GM23248 (cell line): ENCODE measurements at regions not wholly inside any gene's neighbourhood (a gene's known extent, or its start where the extent isn't known, plus 50 kb on each side); places are given as distances from the start of the nearest gene placed in this dataset.

ENCODE experiments used
- DNase-seq: peaks from one replicate; pipeline ENCODE4 v3.0.0-alpha.2; 2015
- H2AFZ ChIP-seq: fragments of 200-600 bp; sonication (generic); 2 replicates; pipeline ENCODE4 v1.6.1; 2016; ENCODE audit warnings: antibody characterized with exemption
- H3F3A ChIP-seq: fragments of 200-600 bp; sonication (generic); 2 replicates; pipeline ENCODE4 v1.6.1; 2016; ENCODE audit warnings: mild to moderate bottlenecking, antibody characterized with exemption, mixed run types; ENCODE audit not compliant: insufficient read depth
- H3K27ac ChIP-seq: fragments of 200-600 bp; sonication (generic); 2 replicates; pipeline ENCODE4 v1.5.1; 2016; ENCODE audit warnings: mild to moderate bottlenecking
- H3K27me3 ChIP-seq: fragments of 200-600 bp; sonication (generic); replicated peaks from 2 replicates; pipeline ENCODE4 v1.6.1; 2016; ENCODE audit warnings: mild to moderate bottlenecking; ENCODE audit not compliant: insufficient read depth
- H3K36me3 ChIP-seq: fragments of 200-600 bp; sonication (generic); 2 replicates; pipeline ENCODE4 v1.6.1; 2016; ENCODE audit warnings: low read depth, mild to moderate bottlenecking
- H3K4me1 ChIP-seq: fragments of 200-600 bp; sonication (generic); 2 replicates; pipeline ENCODE4 v1.6.1; 2016; ENCODE audit warnings: mild to moderate bottlenecking; ENCODE audit not compliant: insufficient read depth
- H3K4me2 ChIP-seq: fragments of 200-600 bp; sonication (generic); one replicate; pipeline ENCODE4 v1.6.1; 2016; ENCODE audit warnings: mild to moderate bottlenecking; ENCODE audit not compliant: unreplicated experiment
- H3K4me3 ChIP-seq: fragments of 200-600 bp; sonication (generic); 2 replicates; pipeline ENCODE4 v1.5.1; 2016; ENCODE audit warnings: mild to moderate bottlenecking
- H3K79me2 ChIP-seq: fragments of 200-600 bp; sonication (generic); 2 replicates; pipeline ENCODE4 v1.6.1; 2016; ENCODE audit warnings: mild to moderate bottlenecking; ENCODE audit not compliant: insufficient read depth
- H3K9ac ChIP-seq: fragments of 200-600 bp; sonication (generic); 2 replicates; pipeline ENCODE4 v1.6.1; 2016; ENCODE audit warnings: mild to moderate bottlenecking
- H3K9me2 ChIP-seq: fragments of 200-600 bp; sonication (generic); 2 replicates; pipeline ENCODE4 v1.6.1; 2016; ENCODE audit warnings: mixed run types, mild to moderate bottlenecking, moderate library complexity; ENCODE audit not compliant: insufficient read depth
- H3K9me3 ChIP-seq: fragments of 200-600 bp; sonication (generic); one replicate; pipeline ENCODE4 v1.6.1; 2017; ENCODE audit warnings: low read depth
- H4K20me1 ChIP-seq: fragments of 200-600 bp; sonication (generic); 2 replicates; pipeline ENCODE4 v1.6.0; 2016; ENCODE audit not compliant: insufficient read depth
- EZH2 ChIP-seq: fragments of 200-600 bp; sonication (generic); IDR thresholded peaks from 2 replicates; pipeline ENCODE4 v1.6.1; 2018; ENCODE audit warnings: antibody characterized with exemption, mild to moderate bottlenecking; ENCODE audit not compliant: insufficient read depth, poor library complexity, severe bottlenecking
- EZH2phosphoT487 ChIP-seq: fragments of 200-600 bp; sonication (generic); IDR thresholded peaks from 2 replicates; pipeline ENCODE4 v1.6.1; 2018; ENCODE audit warnings: antibody characterized with exemption, moderate library complexity, mild to moderate bottlenecking, low read depth; ENCODE audit not compliant: insufficient read depth
- WGBS, 2 experiments: methylation state at CpG; one replicate each; pipeline ENCODE4 v1.1.6; 2015 to 2017; ENCODE audit warnings: low lambda C conversion rate in 2 of 2, low coverage in 1 of 2; ENCODE audit errors: missing lambda C conversion rate in 2 of 2; 5-methylcytosine and 5-hydroxymethylcytosine counted together
- in situ Hi-C: fragments of 300-500 bp; cut with MboI; formaldehyde crosslinking; loops from 2 replicates; pipeline ENCODE4 v1.15.0; 2020

DNA sequence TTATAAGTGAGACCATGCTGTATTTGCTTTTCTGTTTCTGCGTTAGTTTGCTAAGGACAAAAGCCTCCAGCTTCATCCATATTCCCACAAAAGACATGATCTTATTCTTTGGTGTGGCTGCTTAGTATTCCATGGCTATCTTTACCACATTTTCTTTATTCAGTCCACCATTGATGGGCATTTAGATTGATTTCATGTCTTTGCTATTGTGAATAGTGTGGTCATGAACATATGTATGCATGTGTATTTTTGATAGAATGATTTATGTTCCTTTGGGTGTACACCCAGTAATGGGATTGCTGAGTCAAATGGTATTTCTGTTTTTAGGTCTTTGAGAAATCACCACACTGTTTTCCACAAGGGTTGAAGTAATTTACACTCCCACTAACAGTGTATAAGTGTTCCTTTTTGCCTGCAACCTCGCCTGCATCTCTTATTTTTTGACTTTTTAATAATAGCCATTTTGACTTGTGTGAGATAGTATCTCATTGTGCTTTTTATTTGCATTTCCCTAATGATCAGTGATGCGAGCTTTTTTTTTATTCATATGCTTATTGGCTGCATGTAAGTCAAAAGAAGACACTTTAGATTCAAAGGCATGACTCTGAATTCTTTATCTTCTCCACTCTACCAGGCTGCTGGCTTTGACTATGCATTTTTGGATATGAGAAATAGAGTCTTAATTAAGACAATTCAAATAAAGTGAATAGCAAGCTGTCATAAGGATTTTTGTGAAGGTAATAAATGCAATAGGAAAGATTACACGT lies 183.3 kb upstream of the SYNPR start:
- TF ChIP-seq EZH2 (no peak), EZH2phosphoT487 (no peak)
- DNase-seq, result no peak
- in situ Hi-C loops, result no loop called here
- H3K9me3 ChIP-seq, result no peaks in the 10 kb centered on the region
- no peak overlapping the region for H3K9ac ChIP-seq
- no peaks in the 10 kb centered on the region for H3K4me1 ChIP-seq
- no peaks in the 10 kb centered on the region for H3K9me2 ChIP-seq
- no peak overlapping the region for H2AFZ ChIP-seq
- H3K27me3 ChIP-seq, result no peaks in the 10 kb centered on the region; the same call in 1 of the 2 replicates
- no peaks in the 10 kb centered on the region for H3K36me3 ChIP-seq
- H3K4me3 ChIP-seq, result no peak overlapping the region
- H3K4me2 ChIP-seq, result no peak overlapping the region
- H3F3A ChIP-seq, result no peaks in the 10 kb centered on the region
- WGBS, 2 experiments, result 31 to 44% methylated on average over 4 of the region's 4 CpGs
- no peak overlapping the region for H3K27ac ChIP-seq
- H3K79me2 ChIP-seq, result no peaks in the 10 kb centered on the region
- no peaks in the 10 kb centered on the region for H4K20me1 ChIP-seq

GRCh38 chr3:63096248-63097058 lies 181.7 kb upstream of the SYNPR start:
- no peak for DNase-seq
- no peaks in the 10 kb centered on the region for H3K36me3 ChIP-seq
- no peaks in the 10 kb centered on the region for H4K20me1 ChIP-seq
- 79 to 85% methylated on average over 32 of the region's 32 CpGs for WGBS, 2 experiments
- no peaks in the 10 kb centered on the region for H3K9me3 ChIP-seq
- no peaks in the 10 kb centered on the region for H3F3A ChIP-seq
- no peaks in the 10 kb centered on the region for H3K4me1 ChIP-seq
- TF ChIP-seq EZH2 (no peak), EZH2phosphoT487 (no peak)
- H3K27me3 ChIP-seq, result no peaks in the 10 kb centered on the region; the same call in 1 of the 2 replicates
- H3K9ac ChIP-seq, result no peak overlapping the region
- H3K4me2 ChIP-seq, result no peak overlapping the region
- no peak overlapping the region for H3K4me3 ChIP-seq
- no peaks in the 10 kb centered on the region for H3K79me2 ChIP-seq
- no peak overlapping the region for H3K27ac ChIP-seq
- H2AFZ ChIP-seq, result no peak overlapping the region
- in situ Hi-C loops, result no loop called here
- H3K9me2 ChIP-seq, result no peaks in the 10 kb centered on the region

GRCh38 chr3:63097396-63097795 lies 180.7 kb upstream of the SYNPR start:
- no peaks in the 10 kb centered on the region for H4K20me1 ChIP-seq
- H3K9me3 ChIP-seq, result no peaks in the 10 kb centered on the region
- in situ Hi-C loops, result no loop called here
- H2AFZ ChIP-seq, result no peak overlapping the region
- H3K4me2 ChIP-seq, result no peak overlapping the region
- no peak overlapping the region for H3K4me3 ChIP-seq
- H3K36me3 ChIP-seq, result no peaks in the 10 kb centered on the region
- 66 to 73% methylated on average over 11 of the region's 11 CpGs for WGBS, 2 experiments
- no peak overlapping the region for H3K27ac ChIP-seq
- no peaks in the 10 kb centered on the region for H3K4me1 ChIP-seq
- H3K9me2 ChIP-seq, result no peaks in the 10 kb centered on the region
- H3K9ac ChIP-seq, result no peak overlapping the region
- TF ChIP-seq EZH2 (no peak), EZH2phosphoT487 (no peak)
- no peak for DNase-seq
- H3K79me2 ChIP-seq, result no peaks in the 10 kb centered on the region
- no peaks in the 10 kb centered on the region for H3F3A ChIP-seq
- no peaks in the 10 kb centered on the region for H3K27me3 ChIP-seq

- Histone ChIP-seq H4K20me1 (no peaks in the 10 kb centered on the region), H3K9me2 (no peaks in the 10 kb centered on the region), H3K4me2 (no peak overlapping the region), H3K79me2 (no peaks in the 10 kb centered on the region), H3K27me3 (no peaks in the 10 kb centered on the region), H3K27ac (no peak overlapping the region), H3K4me1 (no peaks in the 10 kb centered on the region), H3F3A (no peaks in the 10 kb centered on the region), H3K36me3 (no peaks in the 10 kb centered on the region), H3K4me3 (no peak overlapping the region), H3K9ac (no peak overlapping the region), H2AFZ (no peak overlapping the region), H3K9me3 (no peaks in the 10 kb centered on the region)
- TF ChIP-seq EZH2phosphoT487, result no peak
- TF ChIP-seq EZH2, result no peak
- DNase-seq, result no peak
- in situ Hi-C loops, result no loop called here
- WGBS, 2 experiments, result 43 to 49% methylated on average over 3 of the region's 3 CpGs
Measured at GRCh38 chr3:63116922-63117321, 161.2 kb upstream of the SYNPR start.
